HG02678 (cell line): ENCODE measurements at regions not wholly inside any gene's neighbourhood (a gene's known extent, or its start where the extent isn't known, plus 50 kb on each side); places are given as distances from the start of the nearest gene placed in this dataset.
"Not testable (repeated sequence)": the region's sequence is repeated elsewhere in the genome, so short reads cannot be mapped to it uniquely, and the experiment has no call there.

Experiments used
- ATAC-seq: cut with Tn5 transposase; IDR thresholded peaks from one replicate; pipeline ENCODE4 v1.9.1; 2021; ENCODE audit warnings: mild to moderate bottlenecking, moderate library complexity; ENCODE audit not compliant: unreplicated experiment

DNA sequence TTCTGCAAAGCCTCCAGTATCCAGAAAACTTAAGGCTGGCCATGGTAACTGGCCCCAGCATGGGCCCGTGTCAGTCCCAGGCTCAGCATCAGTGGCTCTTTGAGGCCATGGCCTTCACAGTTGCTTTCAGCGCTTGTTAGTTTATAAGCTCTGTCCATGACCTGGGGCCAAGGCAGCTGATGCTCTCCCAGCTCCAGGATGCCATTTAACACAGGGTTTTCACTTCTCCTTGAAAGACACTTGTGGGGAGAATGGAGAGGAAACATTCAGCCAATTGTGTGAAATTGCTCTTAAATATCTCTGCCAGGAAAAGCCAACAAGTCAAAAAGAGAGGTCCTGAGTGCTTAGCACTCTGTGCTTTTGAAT lies 321.3 kb downstream of the FOXO1 start:
- no peak for ATAC-seq

DNA sequence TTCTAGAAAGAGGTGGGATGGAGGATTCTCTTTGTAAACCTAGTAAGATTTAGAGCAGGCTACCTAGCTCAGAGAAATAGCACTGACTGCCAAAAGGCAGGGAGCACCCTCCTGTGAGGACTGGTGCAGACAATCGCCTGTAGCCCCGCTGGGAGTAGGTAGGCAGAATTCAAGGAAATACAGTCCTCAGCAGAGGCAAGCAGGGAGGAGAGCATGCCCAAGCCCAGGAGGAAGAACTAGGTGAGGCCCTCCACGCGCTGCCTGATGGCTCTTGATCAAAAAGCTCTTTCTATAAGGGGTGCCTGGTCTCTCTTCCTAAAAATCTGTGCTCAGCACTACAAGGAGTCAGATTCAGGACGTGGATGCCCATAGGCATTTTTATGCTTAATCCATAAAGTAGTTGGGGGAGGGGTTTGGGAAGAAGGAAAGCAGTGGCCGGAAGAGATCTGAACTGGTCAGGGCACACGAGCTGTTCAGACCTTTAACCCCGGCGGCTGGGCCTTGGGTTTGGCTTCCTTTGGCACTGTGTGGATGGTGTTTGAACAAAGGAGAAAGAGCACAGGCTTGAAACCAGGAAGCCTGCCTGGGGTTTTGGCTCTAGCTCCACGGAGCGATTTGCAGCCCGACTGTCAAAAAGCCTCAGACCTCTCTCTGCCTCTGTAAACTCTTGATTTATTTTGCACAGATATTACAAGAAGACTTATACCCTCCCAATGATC lies 320.6 kb downstream of the FOXO1 start:
- ATAC-seq: no peak

DNA sequence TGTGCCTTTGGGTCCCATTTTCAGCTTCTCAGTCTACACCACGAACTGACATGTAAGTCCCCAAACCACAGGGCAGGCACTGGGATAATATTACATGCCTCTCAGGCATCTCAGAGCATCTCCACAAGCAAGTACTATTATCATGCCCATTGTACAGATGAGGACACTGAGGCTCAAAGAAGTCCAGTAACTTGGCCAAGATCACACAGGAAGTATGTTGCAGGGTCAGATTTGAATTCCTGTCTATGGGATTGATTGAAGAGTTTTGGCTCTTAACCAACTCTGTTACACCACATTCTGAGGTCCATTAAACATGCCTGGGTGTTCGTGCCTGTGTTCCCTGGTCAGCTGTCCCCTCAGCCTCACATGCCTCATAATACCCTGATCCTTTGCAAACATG lies 319.8 kb downstream of the FOXO1 start:
- no peak for ATAC-seq

DNA sequence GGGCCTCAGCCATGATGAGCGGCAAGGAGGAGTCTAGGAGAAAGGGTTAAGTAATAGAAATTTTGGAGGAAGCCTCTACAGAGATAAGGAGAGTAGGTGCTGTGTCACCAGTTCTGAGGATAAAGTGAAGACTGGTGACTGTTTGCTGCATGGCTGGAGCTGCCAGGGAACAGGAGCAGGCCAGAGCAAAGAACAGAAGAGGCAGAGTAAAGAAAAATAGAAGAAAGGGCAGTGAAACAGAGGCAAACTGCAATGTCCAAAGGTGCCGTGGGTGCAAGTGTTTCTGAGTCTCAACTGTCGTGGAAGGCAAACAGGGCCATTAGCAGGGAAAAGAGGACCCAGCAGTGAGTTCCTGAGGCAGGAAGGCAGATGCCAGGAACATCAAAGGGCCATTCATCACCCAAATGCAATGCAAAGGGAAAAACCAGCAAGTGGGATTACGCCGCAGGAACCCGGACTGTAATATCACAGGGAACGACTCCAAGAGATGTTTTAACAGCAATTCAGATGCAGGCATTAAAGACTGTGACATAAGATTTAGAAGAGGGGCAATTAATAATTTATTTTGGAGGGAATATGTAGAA lies 318.3 kb downstream of the FOXO1 start:
- ATAC-seq: no peak

DNA sequence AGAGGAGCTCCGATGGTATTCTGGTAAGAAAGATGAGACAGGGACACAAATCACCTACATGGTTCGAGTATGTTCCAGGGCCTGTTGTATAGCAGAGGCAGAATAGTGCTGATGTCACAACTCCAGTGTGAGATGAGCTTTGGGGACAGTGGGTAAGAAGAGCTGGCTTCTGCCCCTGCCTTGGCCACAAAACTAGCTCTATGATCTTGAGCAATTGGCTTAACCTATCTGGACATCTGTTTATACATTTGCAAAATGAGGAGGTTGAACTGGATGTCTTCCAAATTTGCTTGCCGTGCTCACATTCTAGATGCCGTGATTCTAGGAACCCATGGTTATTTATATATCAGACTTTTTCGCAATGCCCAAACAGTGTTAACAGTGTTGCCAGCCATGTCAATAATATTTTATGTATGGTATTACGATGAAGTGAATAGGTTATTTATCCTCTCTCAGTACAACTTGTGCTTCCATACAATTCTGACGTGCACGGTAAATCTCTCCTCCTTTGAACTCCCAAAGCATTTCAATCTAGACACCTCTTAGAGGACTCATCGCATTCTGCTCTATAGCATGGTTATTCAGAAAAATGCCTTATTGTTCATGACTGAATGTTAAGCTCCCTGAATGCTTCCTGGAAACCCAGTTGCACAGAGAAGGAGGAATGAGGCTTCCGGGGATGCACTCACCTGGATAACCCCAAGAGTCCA lies 316.0 kb downstream of the FOXO1 start:
- no peak for ATAC-seq

DNA sequence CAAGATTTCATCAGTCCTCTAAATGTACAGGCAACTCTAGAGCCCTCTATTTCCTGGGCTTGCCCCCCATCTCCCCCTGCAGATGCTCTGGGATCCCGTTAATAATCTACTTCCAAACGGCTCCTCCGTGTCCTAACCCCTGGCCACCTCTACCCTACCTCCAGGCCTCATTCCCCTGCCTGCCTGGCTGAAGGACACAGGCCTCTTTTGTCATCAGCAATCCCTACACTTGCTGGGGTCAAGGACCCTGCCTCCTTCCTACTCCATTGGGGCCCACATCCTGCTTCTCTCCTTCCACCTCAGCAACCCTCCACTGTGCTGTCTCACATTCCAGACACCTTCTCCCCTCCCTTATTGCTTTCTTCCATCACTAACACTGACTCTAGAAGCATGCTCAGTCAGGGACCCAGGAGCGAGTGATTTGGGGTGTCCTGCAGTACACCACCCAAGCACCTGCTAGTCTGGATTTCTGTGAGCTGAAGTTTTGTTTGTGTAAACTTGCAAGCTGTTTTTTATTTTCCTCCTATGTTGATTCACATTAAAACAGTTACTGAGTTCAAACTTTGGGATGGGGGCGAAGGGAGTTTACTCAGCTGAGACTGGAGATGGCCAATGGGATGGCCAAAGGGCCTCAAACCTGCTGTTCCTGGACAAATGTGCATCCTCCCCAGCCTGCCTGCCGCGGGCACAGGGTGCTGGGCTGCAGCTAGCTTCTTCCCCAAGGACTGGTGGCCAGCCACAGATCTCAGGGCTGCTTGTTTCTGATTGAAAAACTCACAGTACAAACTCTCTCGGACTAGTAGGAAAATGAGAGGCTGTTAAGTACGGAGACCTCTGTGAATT lies 314.7 kb downstream of the FOXO1 start:
- no peak for ATAC-seq

DNA sequence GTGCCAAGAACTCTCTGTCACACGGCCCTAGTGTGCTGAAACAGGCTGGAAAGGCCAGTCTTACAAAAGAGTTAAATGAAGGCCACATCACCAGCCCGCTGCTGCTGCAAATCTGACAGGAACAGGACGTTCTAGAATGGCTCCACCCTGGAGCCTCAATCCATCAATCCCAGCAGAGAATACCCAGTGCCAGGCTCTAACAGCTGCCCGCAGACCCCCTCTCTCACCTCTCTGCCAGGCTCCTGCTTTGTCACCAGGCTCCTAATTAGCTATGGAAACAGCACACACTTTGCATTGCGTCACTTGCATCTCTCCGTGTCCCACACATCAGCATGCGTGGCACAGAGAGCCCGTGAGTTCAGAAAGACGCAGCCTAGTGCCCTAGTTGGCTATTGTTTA lies 314.1 kb downstream of the FOXO1 start:
- no peak for ATAC-seq

DNA sequence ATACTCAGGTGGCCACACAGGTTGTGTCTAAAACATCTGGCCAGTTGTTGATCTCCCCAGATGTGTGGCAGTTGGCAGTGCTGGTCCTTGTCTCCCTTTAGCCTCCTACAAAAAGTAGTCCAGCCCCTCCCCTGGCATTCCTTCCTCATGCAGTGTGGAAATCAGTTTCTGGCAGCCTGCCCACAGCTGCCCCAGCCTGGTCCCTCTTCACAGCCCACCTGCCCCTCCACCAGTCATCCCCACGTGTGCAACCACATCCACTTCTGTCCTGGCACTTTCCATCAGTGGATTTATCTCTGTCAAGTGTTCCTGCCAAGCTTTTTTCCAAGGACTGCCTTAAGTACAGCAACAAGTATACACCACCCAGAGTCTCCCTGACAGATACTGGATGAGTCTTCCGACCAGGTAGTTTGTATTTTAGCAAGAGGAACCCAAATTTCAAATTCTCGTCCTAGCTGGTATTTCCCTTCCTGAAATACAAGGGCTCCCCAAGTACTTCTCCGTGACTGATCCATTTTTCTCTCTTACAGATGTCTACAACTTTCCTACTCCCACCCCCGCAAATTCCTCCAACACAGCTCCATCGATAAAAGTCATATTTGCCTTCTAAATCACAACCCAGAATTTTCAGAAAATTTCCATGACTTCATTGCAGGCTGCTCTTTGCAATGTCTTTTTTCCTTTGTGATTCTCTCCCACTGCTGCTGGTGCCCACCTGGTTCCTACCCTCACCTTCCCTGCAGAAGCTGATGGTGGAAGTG lies 313.5 kb downstream of the FOXO1 start:
- ATAC-seq: no peak

DNA sequence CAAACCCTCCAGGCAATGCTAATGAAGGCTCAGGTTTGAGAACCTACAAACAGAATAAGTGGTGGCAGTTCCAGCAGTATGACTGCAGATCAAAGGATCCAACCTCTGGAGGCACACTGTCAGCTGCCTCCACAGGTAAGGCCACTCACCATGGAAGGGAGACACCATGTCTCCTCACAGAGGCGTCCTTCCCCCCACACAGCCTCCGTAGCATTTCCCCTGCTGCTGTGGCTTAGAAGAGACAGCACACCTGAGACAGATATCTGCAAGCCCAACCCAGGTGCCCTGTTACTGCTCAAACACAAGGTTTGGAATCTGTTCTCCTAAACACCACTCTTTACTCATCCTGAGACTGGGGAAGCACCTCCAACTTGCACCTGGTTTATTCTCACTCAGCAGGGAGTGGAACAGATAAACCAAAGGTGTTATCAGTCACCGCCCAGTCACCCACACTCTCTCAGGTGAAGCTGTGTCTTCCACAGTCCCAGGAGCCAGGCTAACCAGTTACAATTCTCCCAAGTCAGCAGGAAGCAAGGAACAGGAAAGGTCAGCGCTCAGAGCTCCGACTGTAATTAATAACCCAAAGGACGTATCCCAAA lies 311.2 kb downstream of the FOXO1 start:
- ATAC-seq: no peak

DNA sequence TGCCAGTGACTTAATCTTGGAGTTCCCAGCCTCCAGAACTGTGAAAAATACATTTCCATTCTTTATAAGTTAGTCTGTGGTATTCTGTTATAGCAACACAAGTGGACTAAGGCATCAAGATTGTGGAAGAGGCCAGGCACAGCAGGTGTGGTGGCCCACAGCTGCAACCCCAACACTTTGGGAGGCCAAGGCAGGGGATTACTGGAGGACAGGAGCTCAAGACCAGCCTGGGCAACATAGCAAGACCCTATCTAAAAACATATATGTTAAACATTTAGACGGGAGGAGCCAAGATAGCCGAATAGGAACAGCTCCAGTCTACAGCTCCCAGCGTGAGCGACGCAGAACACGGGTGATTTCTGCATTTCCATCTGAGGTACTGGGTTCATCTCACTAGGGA lies 310.4 kb downstream of the FOXO1 start:
- ATAC-seq: no peak

DNA sequence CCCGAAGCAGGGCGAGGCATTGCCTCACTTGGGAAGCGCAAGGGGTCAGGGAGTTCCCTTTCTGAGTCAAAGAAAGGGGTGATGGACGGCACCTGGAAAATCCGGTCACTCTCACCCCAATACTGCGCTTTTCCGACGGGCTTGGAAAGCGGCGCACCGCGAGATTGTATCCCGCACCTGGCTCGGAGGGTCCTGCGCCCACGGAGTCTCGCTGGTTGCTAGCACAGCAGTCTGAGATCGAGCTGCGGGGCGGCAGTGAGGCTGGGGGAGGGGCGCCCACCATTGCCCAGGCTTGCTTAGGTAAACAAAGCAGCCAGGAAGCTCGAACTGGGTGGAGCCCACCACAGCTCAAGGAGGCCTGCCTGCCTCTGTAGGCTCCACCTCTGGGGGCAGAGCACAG lies 310.0 kb downstream of the FOXO1 start:
- ATAC-seq: not testable (repeated sequence)

DNA sequence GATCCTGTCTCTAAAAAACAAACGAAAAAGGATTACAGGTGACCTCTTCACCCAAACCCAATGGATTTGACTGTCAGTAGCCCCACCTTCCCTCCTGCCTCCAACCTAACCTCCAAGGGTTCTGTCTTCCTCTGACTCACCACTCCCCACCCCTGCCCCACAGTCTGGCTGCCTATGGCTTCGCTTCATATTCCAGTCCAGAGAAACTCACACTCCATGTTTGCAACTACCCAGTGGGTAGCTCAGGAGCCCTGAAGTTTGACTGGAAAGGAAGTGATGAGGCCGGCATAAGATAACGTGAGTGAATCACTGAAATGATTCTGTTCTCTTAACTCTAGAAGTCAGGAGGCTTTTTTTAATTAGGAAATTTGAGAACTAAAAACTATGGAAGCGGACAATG lies 303.9 kb downstream of the FOXO1 start:
- no peak for ATAC-seq

DNA sequence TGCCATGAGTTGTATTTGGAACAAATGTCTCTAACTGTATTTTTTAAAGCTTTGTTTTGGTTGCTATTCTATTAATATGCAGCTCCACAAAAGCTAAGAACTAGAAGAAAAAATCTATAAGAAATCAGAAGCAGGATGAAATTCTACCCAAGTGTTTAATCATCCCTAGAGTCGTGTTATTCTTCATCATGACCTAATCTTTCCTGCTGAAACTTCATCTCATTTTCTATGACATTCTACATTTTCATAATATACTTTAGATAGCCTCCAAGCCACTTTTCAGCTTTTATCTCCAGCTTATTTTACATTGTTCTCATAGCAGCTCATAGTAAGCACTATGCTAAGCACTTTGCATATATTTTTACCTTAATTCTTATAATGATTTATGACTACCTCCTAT lies 302.8 kb downstream of the FOXO1 start:
- no peak for ATAC-seq

DNA sequence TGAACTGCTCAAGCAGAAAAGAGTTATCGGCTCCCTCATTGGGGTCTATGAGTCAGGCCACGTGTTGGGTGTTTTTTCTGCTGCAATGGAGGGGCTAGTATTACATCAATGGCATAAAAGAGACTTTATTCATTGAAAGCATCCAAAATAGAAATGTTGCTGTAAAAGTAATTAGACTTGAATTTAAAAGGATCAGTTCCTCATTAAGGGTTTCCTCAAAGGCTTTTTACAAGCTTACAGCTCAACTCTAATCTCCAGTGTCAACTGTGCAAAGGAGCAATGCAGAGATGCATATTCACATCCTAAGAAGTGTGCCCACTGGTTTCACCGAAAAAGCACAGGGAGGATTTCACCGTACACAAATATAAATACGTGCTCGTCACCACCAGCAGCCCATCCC lies 300.3 kb downstream of the FOXO1 start:
- no peak for ATAC-seq

DNA sequence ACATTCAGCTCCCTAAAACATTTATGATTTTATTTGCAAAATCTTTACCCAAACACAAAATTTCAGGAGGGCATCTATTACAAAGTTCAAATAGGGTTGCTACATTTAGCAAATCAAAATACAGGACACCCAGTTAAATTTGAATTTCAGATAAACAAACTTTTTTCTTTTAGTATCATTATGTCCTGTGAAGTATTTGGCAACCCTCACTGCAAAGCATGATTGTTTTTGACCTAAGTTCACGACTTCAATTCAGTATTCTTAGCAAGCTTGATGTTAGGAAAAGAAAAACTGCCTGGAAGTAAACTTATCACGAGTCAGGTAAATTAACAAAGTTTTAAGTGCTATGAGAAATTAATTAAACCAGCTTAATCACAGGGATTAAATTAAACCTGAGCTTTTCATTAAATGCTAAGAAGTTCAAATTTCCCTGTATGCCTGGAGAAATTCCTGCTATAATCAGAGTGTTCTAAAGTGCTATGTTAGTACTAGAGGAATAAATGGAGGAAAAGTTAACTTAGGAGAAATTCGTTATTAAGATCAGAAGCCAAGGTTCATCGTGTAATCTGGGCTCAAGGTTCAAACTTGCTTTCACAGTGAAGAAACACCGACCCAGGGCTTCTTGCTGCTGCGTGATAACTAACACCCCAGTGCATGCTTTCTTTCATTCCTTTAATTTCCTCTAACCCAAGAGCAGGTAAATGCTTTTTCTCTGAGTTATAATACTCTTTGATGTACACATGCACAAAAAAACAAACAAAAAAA lies 298.1 kb downstream of the FOXO1 start:
- no peak for ATAC-seq

DNA sequence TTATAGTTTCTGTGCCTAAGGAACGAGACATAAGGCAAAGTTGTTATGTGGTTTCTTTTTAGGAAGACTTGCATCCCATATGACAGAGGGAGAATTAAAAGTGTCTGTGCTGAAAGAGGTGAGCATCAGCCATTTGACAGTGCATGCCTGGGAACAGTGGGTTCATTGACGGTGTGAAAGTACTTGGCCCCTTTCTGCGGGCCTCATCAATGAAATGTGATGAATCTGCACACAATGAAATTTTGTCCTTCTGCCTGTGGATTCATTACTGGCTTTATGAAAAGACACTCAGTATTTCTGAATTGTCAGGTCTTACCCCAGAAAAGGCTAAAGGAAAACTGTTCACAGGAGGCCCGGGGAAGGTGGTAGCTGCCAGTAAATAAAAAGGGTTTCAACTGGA lies 295.8 kb downstream of the FOXO1 start:
- ATAC-seq: no peak

DNA sequence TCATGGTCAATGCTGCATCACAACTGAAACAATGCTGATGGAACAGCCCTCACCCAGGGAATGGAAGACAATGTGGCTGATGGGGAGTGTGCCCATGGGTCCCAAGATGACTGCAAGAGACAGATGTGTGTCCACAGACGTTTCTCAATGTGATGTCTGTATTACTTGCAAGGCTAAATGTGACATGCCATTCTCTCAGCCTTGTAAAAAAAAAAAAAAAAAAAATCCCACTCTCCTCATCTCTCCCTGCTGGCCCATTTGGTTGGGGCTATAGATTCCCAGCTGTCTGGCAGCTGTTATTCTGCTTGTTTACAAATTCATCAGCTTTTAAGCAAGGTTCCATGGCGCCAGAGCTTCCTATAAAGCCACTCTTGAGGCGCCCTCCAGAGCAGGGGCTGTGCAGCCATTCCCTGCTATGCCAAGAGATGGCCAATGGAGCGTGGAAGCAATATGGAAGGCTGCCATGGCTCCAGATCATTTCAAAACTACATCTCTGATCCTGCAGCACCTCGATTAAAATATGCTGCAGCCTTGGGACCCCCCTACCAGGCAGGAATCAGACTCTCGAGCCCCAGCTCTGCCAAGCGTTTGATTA lies 294.8 kb downstream of the FOXO1 start:
- no peak for ATAC-seq

DNA sequence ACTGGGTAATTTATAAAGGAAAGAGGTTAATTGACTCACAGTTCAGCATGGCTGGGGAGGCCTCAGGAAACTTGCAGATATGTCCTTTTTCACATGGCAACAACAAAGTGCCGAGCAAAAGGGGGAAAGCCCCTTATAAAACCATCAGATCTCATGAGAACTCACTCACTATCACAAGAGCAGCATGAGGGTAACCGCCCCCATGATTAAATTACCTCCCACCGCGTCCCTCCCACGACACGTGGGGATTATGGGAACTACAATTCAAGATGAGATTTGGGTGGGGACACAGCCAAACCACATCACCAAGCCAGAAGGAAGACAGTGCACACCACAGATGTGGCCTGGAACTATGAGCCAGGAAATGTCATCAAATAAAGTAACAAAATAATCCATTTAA lies 292.8 kb downstream of the FOXO1 start:
- not testable (repeated sequence) for ATAC-seq

DNA sequence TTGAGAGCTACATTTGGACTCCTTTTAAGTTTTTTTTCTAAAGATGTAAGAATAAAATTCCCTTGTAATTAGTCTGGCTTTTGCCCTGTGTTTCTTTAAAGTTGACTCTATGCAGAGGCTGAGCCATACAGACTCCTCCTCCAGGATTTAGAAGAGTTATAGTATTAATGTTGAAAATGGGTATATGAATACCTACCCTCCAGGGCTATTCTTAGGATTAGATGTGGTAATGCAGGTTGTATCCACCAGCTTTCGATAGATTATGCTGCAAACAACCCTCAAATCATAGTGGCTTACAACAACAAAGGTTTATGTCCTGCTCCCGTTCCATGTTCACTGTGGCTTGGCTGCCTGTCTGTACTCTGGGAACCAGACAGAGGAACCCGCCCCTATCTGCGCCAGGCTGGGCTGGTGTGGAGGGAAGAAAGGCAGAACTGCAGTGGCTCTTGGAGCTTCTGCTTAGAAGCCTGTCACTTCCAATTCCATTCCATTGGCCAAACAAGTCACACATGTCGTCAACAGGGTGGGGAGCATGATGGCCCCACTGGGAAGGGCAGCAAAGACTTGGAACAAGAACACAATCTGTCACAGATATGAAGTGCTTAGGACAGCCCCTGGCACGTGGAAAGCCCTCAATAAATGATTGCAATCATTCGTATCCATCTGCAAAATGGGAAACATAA lies 290.8 kb downstream of the FOXO1 start:
- no peak for ATAC-seq
